ENCODE measurements at regions not wholly inside any gene's neighbourhood (a gene's known extent, or its start where the extent isn't known, plus 50 kb on each side); places are given as distances from the start of the nearest gene placed in this dataset.

- H2AFZ ChIP-seq (ENCODE audit: low read length) = no peak overlapping the region
- H3K79me2 ChIP-seq (ENCODE audit: control insufficient read depth, insufficient read depth, low read length) = no peaks in the 10 kb centered on the region
- H3K36me3 ChIP-seq (ENCODE audit: control insufficient read depth, insufficient read depth, low read length) = no peaks in the 10 kb centered on the region
- no peaks in the 10 kb centered on the region for H3K27me3 ChIP-seq (ENCODE audit: control insufficient read depth, insufficient read depth, low read length)
- H3K27ac ChIP-seq (ENCODE audit: insufficient read depth, low read length) = no peak overlapping the region
- TF ChIP-seq CTCF (conservative IDR thresholded peaks at IDR 0.05 in 1 of 2, IDR thresholded peaks at IDR 0.05 in 1 of 2; ENCODE audit: low read depth in 1 of 2, low read length in 2 of 2) (no peak), EZH2 (IDR thresholded peaks at IDR 0.05; ENCODE audit: low read length, missing control alignments) (no peak)
- no peaks in the 10 kb centered on the region for H3K4me1 ChIP-seq (ENCODE audit: control insufficient read depth, extremely low read depth, insufficient read depth, low read length)
- no peak for DNase-seq (ENCODE audit: low read depth in 2 of 2)
- H3K4me3 ChIP-seq (replicated peaks in 1 of 4; ENCODE audit: control extremely low read depth in 1 of 4, insufficient read depth in 1 of 4, low read depth in 3 of 4, low read length in 4 of 4) = no peak overlapping the region
- H3K9ac ChIP-seq (ENCODE audit: insufficient read depth, low read length) = no peak overlapping the region
- no peaks in the 10 kb centered on the region for H4K20me1 ChIP-seq (ENCODE audit: control insufficient read depth, extremely low read depth, insufficient read depth, low read length)
- H3K9me3 ChIP-seq (ENCODE audit: control insufficient read depth, insufficient read depth, low read depth, low read length) = no peaks in the 10 kb centered on the region
- H3K4me2 ChIP-seq (ENCODE audit: extremely low read depth, insufficient read depth, low read length) = no peak overlapping the region
Measured at GRCh38 chr2:129256642-129257041, 722.8 kb upstream of the RAB6C start.

GRCh38 chr2:129262934-129263333 lies 716.5 kb upstream of the RAB6C start:
- Histone ChIP-seq H3K4me2 (ENCODE audit: extremely low read depth, insufficient read depth, low read length) (no peak overlapping the region), H3K27me3 (ENCODE audit: control insufficient read depth, insufficient read depth, low read length) (no peaks in the 10 kb centered on the region), H3K9me3 (ENCODE audit: control insufficient read depth, insufficient read depth, low read depth, low read length) (no peaks in the 10 kb centered on the region), H3K4me3 (replicated peaks in 1 of 4; ENCODE audit: control extremely low read depth in 1 of 4, insufficient read depth in 1 of 4, low read depth in 3 of 4, low read length in 4 of 4) (no peak overlapping the region), H4K20me1 (ENCODE audit: control insufficient read depth, extremely low read depth, insufficient read depth, low read length) (no peaks in the 10 kb centered on the region), H3K9ac (ENCODE audit: insufficient read depth, low read length) (no peak overlapping the region), H3K4me1 (ENCODE audit: control insufficient read depth, extremely low read depth, insufficient read depth, low read length) (no peaks in the 10 kb centered on the region), H3K79me2 (ENCODE audit: control insufficient read depth, insufficient read depth, low read length) (no peaks in the 10 kb centered on the region), H3K36me3 (ENCODE audit: control insufficient read depth, insufficient read depth, low read length) (no peaks in the 10 kb centered on the region), H3K27ac (ENCODE audit: insufficient read depth, low read length) (no peak overlapping the region), H2AFZ (ENCODE audit: low read length) (no peak overlapping the region)
- TF ChIP-seq EZH2 (IDR thresholded peaks at IDR 0.05; ENCODE audit: low read length, missing control alignments) (no peak), CTCF (conservative IDR thresholded peaks at IDR 0.05 in 1 of 2, IDR thresholded peaks at IDR 0.05 in 1 of 2; ENCODE audit: low read depth in 1 of 2, low read length in 2 of 2) (no peak)
- no peak for DNase-seq (ENCODE audit: low read depth in 2 of 2)

GRCh38 chr2:129263939-129264338 lies 715.5 kb upstream of the RAB6C start:
- Histone ChIP-seq H3K9me3 (ENCODE audit: control insufficient read depth, insufficient read depth, low read depth, low read length) (no peaks in the 10 kb centered on the region), H3K9ac (ENCODE audit: insufficient read depth, low read length) (no peak overlapping the region), H4K20me1 (ENCODE audit: control insufficient read depth, extremely low read depth, insufficient read depth, low read length) (no peaks in the 10 kb centered on the region), H3K27me3 (ENCODE audit: control insufficient read depth, insufficient read depth, low read length) (no peaks in the 10 kb centered on the region), H3K4me1 (ENCODE audit: control insufficient read depth, extremely low read depth, insufficient read depth, low read length) (no peaks in the 10 kb centered on the region), H3K79me2 (ENCODE audit: control insufficient read depth, insufficient read depth, low read length) (no peaks in the 10 kb centered on the region), H3K4me3 (replicated peaks in 1 of 4; ENCODE audit: control extremely low read depth in 1 of 4, insufficient read depth in 1 of 4, low read depth in 3 of 4, low read length in 4 of 4) (no peak overlapping the region), H3K27ac (ENCODE audit: insufficient read depth, low read length) (no peak overlapping the region), H2AFZ (ENCODE audit: low read length) (no peak overlapping the region), H3K36me3 (ENCODE audit: control insufficient read depth, insufficient read depth, low read length) (no peaks in the 10 kb centered on the region), H3K4me2 (ENCODE audit: extremely low read depth, insufficient read depth, low read length) (no peak overlapping the region)
- no peak for DNase-seq (ENCODE audit: low read depth in 2 of 2)
- TF ChIP-seq EZH2 (IDR thresholded peaks at IDR 0.05; ENCODE audit: low read length, missing control alignments) = no peak
- no peak for TF ChIP-seq CTCF (conservative IDR thresholded peaks at IDR 0.05 in 1 of 2, IDR thresholded peaks at IDR 0.05 in 1 of 2; ENCODE audit: low read depth in 1 of 2, low read length in 2 of 2)
